Suprapubic skin (tissue), 4 donors: ENCODE measurements at regions not wholly inside any gene's neighbourhood (a gene's known extent, or its start where the extent isn't known, plus 50 kb on each side); places are given as distances from the start of the nearest gene placed in this dataset.

Experiments used
- DNase-seq, 2 donors: peaks; one replicate each; pipeline ENCODE4 v3.0.0-alpha.2; 2019; ENCODE audit warnings: low spot score in 2 of 2
- H3K27ac ChIP-seq: fragments of 200-600 bp; sonication (generic); one replicate; pipeline ENCODE4 v1.5.1; 2019
- H3K27me3 ChIP-seq: fragments of 200-600 bp; sonication (generic); one replicate; pipeline ENCODE4 v1.5.1; 2019
- H3K36me3 ChIP-seq: fragments of 200-600 bp; sonication (generic); one replicate; pipeline ENCODE4 v1.5.1; 2019
- H3K4me1 ChIP-seq: fragments of 200-600 bp; sonication (generic); one replicate; pipeline ENCODE4 v1.5.1; 2019
- H3K4me3 ChIP-seq: fragments of 200-600 bp; sonication (generic); one replicate; pipeline ENCODE4 v1.5.1; 2019; ENCODE audit warnings: mild to moderate bottlenecking
- H3K9me3 ChIP-seq: fragments of 200-600 bp; sonication (generic); one replicate; pipeline ENCODE4 v1.5.1; 2019
- EP300 ChIP-seq: sonication (generic); formaldehyde crosslinking; IDR thresholded peaks from one replicate; pipeline ENCODE4 v1.6.1; 2017; ENCODE audit warnings: antibody characterized with exemption
- POLR2A ChIP-seq, 2 donors: fragments of 450-650 bp; IDR thresholded peaks; one replicate each; pipeline ENCODE4 v1.6.1; 2017; ENCODE audit warnings: antibody characterized with exemption in 2 of 2, mild to moderate bottlenecking in 2 of 2, moderate library complexity in 2 of 2
- POLR2AphosphoS5 ChIP-seq, 3 donors: sonication (generic); formaldehyde crosslinking; IDR thresholded peaks; one replicate each; pipeline ENCODE4 v1.6.1; 2017; ENCODE audit warnings: antibody characterized with exemption in 3 of 3
- WGBS: methylation state at CpG from one replicate; pipeline ENCODE4 v1.1.5; 2018; 5-methylcytosine and 5-hydroxymethylcytosine counted together
- TF ChIP-seq, protein P1 (sequence below), 2 donors: fragments of 200-600 bp in 1 of 2; fragments of 450-650 bp in 1 of 2; sonication (generic) in 1 of 2; IDR thresholded peaks; one replicate each; pipeline ENCODE4 v1.5.1; 2016 to 2019; ENCODE audit warnings: antibody characterized with exemption in 2 of 2, mild to moderate bottlenecking in 1 of 2, moderate library complexity in 1 of 2

DNA sequence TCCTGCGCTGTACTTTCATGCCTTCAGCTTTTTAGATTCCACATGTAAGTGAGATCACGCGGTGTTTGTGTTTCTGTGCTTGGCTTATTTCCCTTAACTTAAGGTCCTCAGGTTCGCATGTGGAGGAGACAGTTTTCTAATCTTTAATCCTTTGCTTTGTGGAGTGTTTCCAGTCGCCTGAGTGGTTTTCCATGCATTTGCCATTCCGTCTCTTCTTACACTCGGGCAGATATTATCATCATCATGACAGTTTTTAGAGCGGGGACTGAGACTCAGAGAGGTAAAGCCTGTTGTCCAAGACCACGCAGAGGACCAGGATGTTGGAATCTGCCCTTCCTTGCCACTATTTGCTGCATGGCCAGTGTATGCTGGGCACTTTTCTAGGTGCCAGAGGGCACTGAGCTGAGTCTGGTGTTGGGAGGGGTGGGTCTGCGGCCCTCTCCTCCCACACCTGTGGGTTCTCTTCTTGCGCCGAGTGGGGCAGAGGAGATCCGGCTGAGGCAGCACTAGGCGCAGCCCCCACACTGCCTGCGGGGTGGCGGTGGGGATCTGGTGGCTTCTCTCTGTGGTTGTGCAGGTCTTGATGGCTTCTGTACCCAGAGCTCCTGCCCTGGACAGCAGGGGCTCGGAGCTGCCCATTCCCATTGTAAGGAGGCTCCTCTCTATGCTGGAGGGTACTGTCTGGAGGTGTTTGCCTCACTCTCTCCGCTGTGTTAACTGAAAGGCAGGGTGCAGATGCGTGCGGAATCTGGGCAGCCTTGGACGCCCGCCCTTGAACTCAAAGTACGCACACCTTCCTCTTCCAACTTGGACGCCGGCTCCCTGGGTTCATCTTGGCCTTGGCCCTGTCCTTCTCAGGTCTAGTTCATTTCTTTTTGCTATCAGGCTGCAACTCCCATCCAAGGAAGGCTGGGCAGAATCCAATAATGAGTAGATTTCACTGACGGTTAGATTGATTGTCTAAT lies 156.0 kb upstream of the RGMA start:
- TF ChIP-seq, protein P1, sequence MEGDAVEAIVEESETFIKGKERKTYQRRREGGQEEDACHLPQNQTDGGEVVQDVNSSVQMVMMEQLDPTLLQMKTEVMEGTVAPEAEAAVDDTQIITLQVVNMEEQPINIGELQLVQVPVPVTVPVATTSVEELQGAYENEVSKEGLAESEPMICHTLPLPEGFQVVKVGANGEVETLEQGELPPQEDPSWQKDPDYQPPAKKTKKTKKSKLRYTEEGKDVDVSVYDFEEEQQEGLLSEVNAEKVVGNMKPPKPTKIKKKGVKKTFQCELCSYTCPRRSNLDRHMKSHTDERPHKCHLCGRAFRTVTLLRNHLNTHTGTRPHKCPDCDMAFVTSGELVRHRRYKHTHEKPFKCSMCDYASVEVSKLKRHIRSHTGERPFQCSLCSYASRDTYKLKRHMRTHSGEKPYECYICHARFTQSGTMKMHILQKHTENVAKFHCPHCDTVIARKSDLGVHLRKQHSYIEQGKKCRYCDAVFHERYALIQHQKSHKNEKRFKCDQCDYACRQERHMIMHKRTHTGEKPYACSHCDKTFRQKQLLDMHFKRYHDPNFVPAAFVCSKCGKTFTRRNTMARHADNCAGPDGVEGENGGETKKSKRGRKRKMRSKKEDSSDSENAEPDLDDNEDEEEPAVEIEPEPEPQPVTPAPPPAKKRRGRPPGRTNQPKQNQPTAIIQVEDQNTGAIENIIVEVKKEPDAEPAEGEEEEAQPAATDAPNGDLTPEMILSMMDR (IDR thresholded peaks at IDR 0.05), result no peak
- TF ChIP-seq POLR2A (IDR thresholded peaks at IDR 0.05), result no peak
- TF ChIP-seq EP300, result no peak
- TF ChIP-seq POLR2AphosphoS5 (IDR thresholded peaks at IDR 0.05), result no peak
- H3K9me3 ChIP-seq, result no peaks in the 10 kb centered on the region
- H3K27me3 ChIP-seq, result no peaks in the 10 kb centered on the region
- H3K4me3 ChIP-seq, result no peak overlapping the region
- no peaks in the 10 kb centered on the region for H3K4me1 ChIP-seq
- no peaks in the 10 kb centered on the region for H3K36me3 ChIP-seq
- DNase-seq, result no peak
- no peak overlapping the region for H3K27ac ChIP-seq
- WGBS, result 91% methylated on average over 22 of the region's 26 CpGs

DNA sequence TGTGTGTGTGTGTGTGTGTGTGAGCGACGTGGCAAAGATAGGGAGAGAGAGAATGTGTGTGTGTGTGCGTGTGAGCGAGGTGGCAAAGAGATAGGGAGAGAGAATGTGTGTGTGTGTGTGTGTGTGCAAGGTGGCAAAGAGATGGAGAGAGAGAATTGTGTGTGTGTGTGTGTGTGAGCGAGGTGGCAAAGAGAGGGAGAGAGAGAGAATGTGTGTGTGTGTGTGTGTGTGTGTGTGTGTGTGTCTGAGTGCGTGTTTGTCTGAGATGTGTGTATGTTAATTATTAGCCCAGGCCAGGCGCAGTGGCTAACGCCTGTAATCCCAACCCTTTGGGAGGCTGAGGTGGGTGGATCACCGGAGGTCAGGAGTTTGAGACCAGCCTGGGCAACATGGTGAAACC lies 154.6 kb upstream of the RGMA start:
- no peak for DNase-seq
- H3K4me1 ChIP-seq, result no peaks in the 10 kb centered on the region
- H3K27ac ChIP-seq, result no peak overlapping the region
- H3K27me3 ChIP-seq, result no peaks in the 10 kb centered on the region
- H3K36me3 ChIP-seq, result no peaks in the 10 kb centered on the region
- TF ChIP-seq POLR2AphosphoS5 (IDR thresholded peaks at IDR 0.05), result no peak
- no peak for TF ChIP-seq EP300
- TF ChIP-seq, protein P1 (IDR thresholded peaks at IDR 0.05), result no peak
- TF ChIP-seq POLR2A (IDR thresholded peaks at IDR 0.05), result no peak
- WGBS, result 90% methylated on average over 9 of the region's 9 CpGs
- no peaks in the 10 kb centered on the region for H3K9me3 ChIP-seq
- no peak overlapping the region for H3K4me3 ChIP-seq

DNA sequence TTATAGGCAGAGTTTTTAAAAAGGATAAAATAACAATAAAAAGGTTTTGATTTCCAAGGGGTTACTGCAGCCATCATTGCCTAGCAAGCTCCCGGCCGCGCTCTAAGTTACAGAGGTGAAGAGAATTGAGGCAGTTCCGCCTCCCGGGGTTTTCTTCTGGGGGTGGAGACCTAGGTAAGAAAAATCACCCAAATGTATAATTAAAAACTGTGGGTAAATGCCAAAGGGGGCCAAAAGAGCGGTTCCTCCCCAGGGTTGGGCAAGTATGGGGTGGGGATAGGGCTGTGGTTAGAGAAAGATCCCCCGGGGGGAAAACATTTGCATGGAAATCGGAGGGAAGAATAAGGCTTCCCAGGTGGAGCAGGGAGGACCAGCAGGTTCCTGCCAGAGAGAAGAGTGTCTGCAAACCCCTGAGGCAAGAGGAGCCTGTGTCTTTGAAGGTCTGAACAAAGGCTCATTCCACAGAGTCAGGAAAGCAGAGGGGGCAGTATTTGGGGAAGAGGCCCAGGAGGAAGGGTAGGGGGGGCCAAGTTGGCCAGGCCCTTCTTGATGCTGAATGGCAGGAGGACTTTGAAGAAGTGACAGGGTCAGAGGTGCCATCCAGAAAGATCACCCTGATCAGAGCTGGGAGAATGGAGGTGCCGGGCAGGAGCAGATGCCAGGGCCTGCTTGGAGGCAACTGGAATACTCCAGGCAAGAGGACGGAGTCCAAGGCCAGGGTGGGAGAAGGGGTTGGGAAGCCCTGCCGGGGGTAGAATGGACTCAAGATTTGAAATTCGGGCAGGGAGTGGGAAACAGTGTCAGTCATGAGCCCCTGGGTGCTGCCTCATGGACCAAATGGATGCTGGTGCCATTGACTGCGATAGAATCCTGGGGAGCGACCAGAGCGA lies 152.9 kb upstream of the RGMA start:
- DNase-seq, result no peak
- H3K9me3 ChIP-seq, result no peaks in the 10 kb centered on the region
- TF ChIP-seq POLR2A (IDR thresholded peaks at IDR 0.05) (no peak), EP300 (no peak), POLR2AphosphoS5 (IDR thresholded peaks at IDR 0.05) (no peak)
- TF ChIP-seq, protein P1 (IDR thresholded peaks at IDR 0.05), result no peak
- no peaks in the 10 kb centered on the region for H3K27me3 ChIP-seq
- H3K36me3 ChIP-seq, result no peaks in the 10 kb centered on the region
- H3K27ac ChIP-seq, result no peak overlapping the region
- H3K4me1 ChIP-seq, result no peaks in the 10 kb centered on the region
- no peak overlapping the region for H3K4me3 ChIP-seq
- 55% methylated on average over 15 of the region's 15 CpGs for WGBS

DNA sequence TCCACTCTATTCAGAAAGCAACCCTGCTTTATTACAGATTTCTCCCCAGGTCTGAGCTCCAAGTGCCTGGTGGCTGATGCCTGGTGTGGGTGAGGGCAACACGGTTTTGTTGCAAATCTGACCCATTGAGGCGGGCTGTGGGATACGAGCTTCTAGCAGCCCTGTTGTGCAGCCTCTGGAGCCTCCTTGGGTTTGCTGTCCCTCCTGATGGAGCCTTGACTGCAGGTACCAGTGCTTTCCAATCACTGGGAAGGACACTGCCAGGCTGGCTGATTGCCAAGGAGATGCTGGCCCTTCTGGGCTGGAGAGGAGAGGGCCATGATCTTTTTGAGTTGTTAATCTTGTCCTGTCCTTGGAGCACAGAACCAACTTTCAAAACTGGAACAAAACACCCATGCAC lies 151.0 kb upstream of the RGMA start:
- no CpG with 5 or more reads among the region's 3 CpGs for WGBS
- no peaks in the 10 kb centered on the region for H3K27me3 ChIP-seq
- no peaks in the 10 kb centered on the region for H3K9me3 ChIP-seq
- H3K36me3 ChIP-seq, result no peaks in the 10 kb centered on the region
- no peaks in the 10 kb centered on the region for H3K4me1 ChIP-seq
- no peak for DNase-seq
- TF ChIP-seq, protein P1 (IDR thresholded peaks at IDR 0.05), result no peak
- TF ChIP-seq POLR2AphosphoS5 (IDR thresholded peaks at IDR 0.05) (no peak), POLR2A (IDR thresholded peaks at IDR 0.05) (no peak), EP300 (no peak)
- H3K4me3 ChIP-seq, result no peak overlapping the region
- no peak overlapping the region for H3K27ac ChIP-seq

DNA sequence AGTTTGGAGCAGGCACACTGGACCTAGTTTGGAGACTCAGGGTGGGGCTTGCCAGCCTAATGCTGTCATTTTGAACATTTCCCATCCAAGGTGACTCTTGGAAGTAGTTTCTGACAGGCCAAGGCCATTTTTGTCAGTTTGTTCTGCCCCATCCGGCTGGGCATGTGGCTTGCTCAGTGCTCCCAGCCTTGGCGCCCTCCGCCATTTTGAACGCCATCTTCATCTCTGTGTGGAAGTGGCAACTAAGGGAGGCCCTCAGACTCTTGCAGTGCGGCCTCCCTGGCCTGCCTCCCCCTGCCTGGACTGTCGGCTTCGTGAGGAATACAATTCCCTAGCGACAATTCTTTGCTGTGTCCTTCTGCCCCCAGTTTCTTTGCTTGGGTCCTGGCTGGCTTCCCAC lies 150.6 kb upstream of the RGMA start:
- Histone ChIP-seq H3K27me3 (no peaks in the 10 kb centered on the region), H3K27ac (no peak overlapping the region), H3K9me3 (no peaks in the 10 kb centered on the region), H3K4me3 (no peak overlapping the region), H3K36me3 (no peaks in the 10 kb centered on the region), H3K4me1 (no peaks in the 10 kb centered on the region)
- TF ChIP-seq, protein P1 (IDR thresholded peaks at IDR 0.05), result no peak
- no peak for TF ChIP-seq POLR2A (IDR thresholded peaks at IDR 0.05)
- TF ChIP-seq EP300, result no peak
- no peak for TF ChIP-seq POLR2AphosphoS5 (IDR thresholded peaks at IDR 0.05)
- DNase-seq, result no peak
- 97% methylated on average over 8 of the region's 8 CpGs for WGBS
